H54 (cell line): ENCODE measurements at regions not wholly inside any gene's neighbourhood (a gene's known extent, or its start where the extent isn't known, plus 50 kb on each side); places are given as distances from the start of the nearest gene placed in this dataset.
"Not testable (repeated sequence)": the region's sequence is repeated elsewhere in the genome, so short reads cannot be mapped to it uniquely, and the experiment has no call there.

Source experiments
- DNase-seq: peaks from one replicate; pipeline ENCODE4 v3.0.0; 2011; ENCODE audit warnings: low spot score, mixed read lengths; ENCODE audit not compliant: insufficient read length
- FAIRE-seq: peaks from 3 replicates; lab custom pipeline; 2011; peaks lifted over from hg19 to GRCh38; lab: Jason Lieb, UNC
- POLR2A ChIP-seq: IDR thresholded peaks from 2 replicates; pipeline ENCODE4 v1.6.1; 2011; ENCODE audit warnings: low read depth, mild to moderate bottlenecking, low read length

- no peak for TF ChIP-seq POLR2A
- no peak for FAIRE-seq
- no peak for DNase-seq
These were observed 92.3 kb upstream of the CD44 start for GRCh38 chr11:35046681-35047080.

- TF ChIP-seq POLR2A: no peak
- DNase-seq (no peak), FAIRE-seq (no peak)
These were observed 91.8 kb upstream of the CD44 start for GRCh38 chr11:35047179-35047578.

GRCh38 chr11:35047769-35048168 lies 91.2 kb upstream of the CD44 start:
- FAIRE-seq: no peak
- no peak for TF ChIP-seq POLR2A

GRCh38 chr11:35048346-35048745 lies 90.6 kb upstream of the CD44 start:
- FAIRE-seq, DNase-seq: not testable (repeated sequence)

More at GRCh38 chr11:35047769-35048168, 91.2 kb upstream of the CD44 start:
- no peak for DNase-seq

- DNase-seq (no peak), FAIRE-seq (no peak)
- no peak for TF ChIP-seq POLR2A
These were observed 89.0 kb upstream of the CD44 start for GRCh38 chr11:35049859-35050531.

- no peak for TF ChIP-seq POLR2A
- DNase-seq (no peak), FAIRE-seq (no peak)
These were observed 88.4 kb upstream of the CD44 start for GRCh38 chr11:35050541-35050995.

- no peak for TF ChIP-seq POLR2A
- DNase-seq (no peak), FAIRE-seq (no peak)
These were observed 82.4 kb upstream of the CD44 start for GRCh38 chr11:35056391-35057093.

GRCh38 chr11:35057926-35058668 lies 80.9 kb upstream of the CD44 start:
- no peak for FAIRE-seq
- no peak for DNase-seq
- TF ChIP-seq POLR2A: no peak

GRCh38 chr11:35058669-35059434 lies 80.1 kb upstream of the CD44 start:
- DNase-seq (no peak), FAIRE-seq (no peak)
- no peak for TF ChIP-seq POLR2A

- TF ChIP-seq POLR2A: no peak
- DNase-seq (no peak), FAIRE-seq (no peak)
These were observed 77.2 kb upstream of the CD44 start for GRCh38 chr11:35061516-35062440.

- DNase-seq (no peak), FAIRE-seq (no peak)
- TF ChIP-seq POLR2A: no peak
These were observed 75.5 kb upstream of the CD44 start for GRCh38 chr11:35063488-35063931.

GRCh38 chr11:35064114-35064800 lies 74.7 kb upstream of the CD44 start:
- FAIRE-seq: no peak
- no peak for TF ChIP-seq POLR2A
- DNase-seq: no peak

GRCh38 chr11:35065566-35065965 lies 73.4 kb upstream of the CD44 start:
- no peak for FAIRE-seq
- DNase-seq: no peak
- TF ChIP-seq POLR2A: no peak
